Prostate gland (tissue), 2 donors: ENCODE measurements at regions not wholly inside any gene's neighbourhood (a gene's known extent, or its start where the extent isn't known, plus 50 kb on each side); places are given as distances from the start of the nearest gene placed in this dataset.

Source experiments
- CTCF ChIP-seq, 4 experiments: fragments of 200-600 bp in 2 of 4; fragments of 450-650 bp in 2 of 4; sonication (generic) in 2 of 4; IDR thresholded peaks; 1 replicate in 3 of 4; 2 replicates in 1 of 4; pipeline ENCODE4 v1.5.1; 2016 to 2019; ENCODE audit warnings: antibody characterized with exemption in 4 of 4, mild to moderate bottlenecking in 2 of 4, moderate library complexity in 2 of 4
- POLR2A ChIP-seq: fragments of 450-650 bp; IDR thresholded peaks from one replicate; pipeline ENCODE4 v1.6.1; 2016; ENCODE audit warnings: antibody characterized with exemption, mild to moderate bottlenecking

GRCh38 chr1:199553104-199553503 is 474.4 kb upstream of the NR5A2 start:
- TF ChIP-seq CTCF (IDR thresholded peaks at IDR 0.05) (no peak), POLR2A (no peak)
